Large intestine (tissue), 3 donors: ENCODE measurements at regions not wholly inside any gene's neighbourhood (a gene's known extent, or its start where the extent isn't known, plus 50 kb on each side); places are given as distances from the start of the nearest gene placed in this dataset.

Experiments
- DNase-seq, 2 donors: peaks; one replicate each; pipeline versions ENCODE4 v3.0.0 to v3.0.0-alpha.2; 2013
- H3K27ac ChIP-seq: one replicate; pipeline ENCODE4 v1.5.1; 2013; ENCODE audit warnings: low read length
- H3K27me3 ChIP-seq: 2 replicates; pipeline ENCODE4 v1.6.1; 2013; ENCODE audit warnings: low read length; ENCODE audit not compliant: control insufficient read depth, insufficient read depth
- H3K36me3 ChIP-seq: 2 replicates; pipeline ENCODE4 v1.6.1; 2013; ENCODE audit warnings: low read length; ENCODE audit not compliant: control insufficient read depth, insufficient read depth
- H3K4me1 ChIP-seq: one replicate; pipeline ENCODE4 v1.6.1; 2013; ENCODE audit warnings: low read length; ENCODE audit not compliant: control insufficient read depth, insufficient read depth
- H3K4me3 ChIP-seq: one replicate; pipeline ENCODE4 v1.5.1; 2013; ENCODE audit warnings: low read length
- H3K9me3 ChIP-seq: one replicate; pipeline ENCODE4 v1.6.1; 2013; ENCODE audit warnings: mild to moderate bottlenecking, low read depth, low read length, moderate library complexity; ENCODE audit not compliant: control insufficient read depth
- WGBS: methylation state at CpG from one replicate; pipeline ENCODE4 v1.1.5; 2013; ENCODE audit warnings: low lambda C conversion rate; ENCODE audit not compliant: insufficient coverage; 5-methylcytosine and 5-hydroxymethylcytosine counted together

- Histone ChIP-seq H3K4me3 (no peak overlapping the region), H3K27me3 (no peaks in the 10 kb centered on the region), H3K36me3 (no peaks in the 10 kb centered on the region), H3K9me3 (peaks cover 11% of the 10 kb centered on the region), H3K27ac (no peak overlapping the region), H3K4me1 (peaks cover 31% of the 10 kb centered on the region)
- no peak for DNase-seq
- WGBS, result no CpG with 5 or more reads among the region's 19 CpGs
Observed at GRCh38 chr21:43316156-43316845, 110.6 kb downstream of the SIK1 start.

DNA sequence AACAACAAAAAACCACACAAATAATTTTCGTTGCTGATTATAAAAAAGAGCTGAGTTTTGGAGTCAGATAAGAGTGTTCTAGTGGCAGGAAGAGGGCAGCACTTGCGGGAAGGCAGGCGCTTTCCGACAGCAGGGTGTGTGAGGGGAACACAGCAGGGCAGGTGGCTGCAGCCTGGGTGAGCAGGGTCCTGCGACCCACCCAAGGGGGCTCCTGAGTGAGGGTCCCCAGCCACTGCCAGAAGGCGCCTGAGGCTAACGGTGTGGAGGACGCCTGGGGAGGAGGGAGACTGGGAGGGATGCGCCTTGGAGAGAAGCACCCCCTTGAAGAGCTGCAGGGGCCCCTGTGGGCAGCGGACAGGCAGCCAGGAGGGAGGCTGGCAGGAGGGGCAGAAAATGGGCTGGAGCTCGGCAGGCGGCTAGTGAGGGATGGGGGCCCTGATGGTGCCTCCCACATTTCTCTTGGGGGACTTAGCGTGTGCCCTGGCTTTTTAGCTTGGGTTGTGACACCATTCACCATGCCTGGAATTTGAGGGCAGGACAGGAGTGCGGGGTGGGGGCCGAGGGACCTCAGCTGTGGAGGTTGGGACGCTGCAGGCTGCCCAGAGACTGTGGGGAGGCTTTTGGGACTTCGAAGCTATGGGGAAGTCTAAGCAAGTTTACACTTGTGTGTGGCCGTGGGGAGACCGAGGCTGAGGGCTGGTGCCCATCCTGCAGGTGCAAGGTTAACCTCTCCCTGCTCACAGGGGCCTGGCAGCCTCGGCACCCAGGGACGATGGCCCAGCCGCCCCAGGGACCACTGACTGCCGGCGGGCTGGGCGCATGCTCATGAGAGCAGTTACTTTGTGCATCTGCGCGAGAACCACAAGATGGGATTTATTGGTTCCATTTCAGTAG, 111.4 kb downstream of the SIK1 start:
- Histone ChIP-seq H3K36me3 (no peaks in the 10 kb centered on the region), H3K4me3 (no peak overlapping the region), H3K27me3 (no peaks in the 10 kb centered on the region), H3K9me3 (peaks cover 11% of the 10 kb centered on the region), H3K4me1 (peaks cover 22% of the 10 kb centered on the region), H3K27ac (no peak overlapping the region)
- WGBS, result 0% methylated on average over 1 of the region's 27 CpGs
- DNase-seq, result no peak

GRCh38 chr21:43313939-43314405, 113.0 kb downstream of the SIK1 start:
- peaks cover 10% of the 10 kb centered on the region for H3K9me3 ChIP-seq
- no CpG with 5 or more reads among the region's 9 CpGs for WGBS
- no peak for DNase-seq
- H3K4me3 ChIP-seq, result no peak overlapping the region
- peaks cover 15% of the 10 kb centered on the region for H3K4me1 ChIP-seq
- no peaks in the 10 kb centered on the region for H3K27me3 ChIP-seq
- H3K27ac ChIP-seq, result no peak overlapping the region
- H3K36me3 ChIP-seq, result no peaks in the 10 kb centered on the region

GRCh38 chr21:43313221-43313938, 113.6 kb downstream of the SIK1 start:
- Histone ChIP-seq H3K27me3 (no peaks in the 10 kb centered on the region), H3K4me1 (peaks cover 15% of the 10 kb centered on the region), H3K9me3 (peaks cover 9% of the 10 kb centered on the region), H3K27ac (no peak overlapping the region), H3K4me3 (no peak overlapping the region), H3K36me3 (no peaks in the 10 kb centered on the region)
- no peak for DNase-seq
- WGBS, result no CpG with 5 or more reads among the region's 20 CpGs

GRCh38 chr21:43312751-43313169, 114.2 kb downstream of the SIK1 start:
- Histone ChIP-seq H3K27ac (peak overlapping the region; percentile 32), H3K27me3 (no peaks in the 10 kb centered on the region), H3K36me3 (no peaks in the 10 kb centered on the region), H3K9me3 (peaks cover 6% of the 10 kb centered on the region), H3K4me3 (no peak overlapping the region), H3K4me1 (peaks cover 15% of the 10 kb centered on the region)
- peak in 1 of 2 donors; percentile 60 for DNase-seq
- no CpG with 5 or more reads among the region's 6 CpGs for WGBS

DNA sequence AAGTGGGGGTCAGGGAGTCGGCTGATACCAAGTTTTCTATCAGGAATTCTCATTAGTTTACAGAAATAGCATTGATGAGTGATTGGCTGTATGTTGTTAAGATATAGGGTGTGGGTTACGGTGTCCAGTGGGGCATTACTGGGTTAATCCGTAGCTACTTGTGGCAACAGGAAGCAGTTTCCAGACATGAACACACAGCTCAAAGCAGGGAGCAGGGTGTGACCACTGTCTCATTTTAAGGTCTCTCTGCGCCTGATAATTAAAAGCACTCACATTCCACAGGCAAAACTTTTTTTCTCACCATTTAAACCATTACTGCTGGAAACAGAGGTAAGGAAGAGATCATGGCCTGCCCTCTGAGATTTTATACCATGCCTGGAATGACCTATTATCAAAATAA, 114.9 kb downstream of the SIK1 start:
- Histone ChIP-seq H3K27me3 (no peaks in the 10 kb centered on the region), H3K4me1 (peaks cover 22% of the 10 kb centered on the region), H3K9me3 (peaks cover 5% of the 10 kb centered on the region), H3K4me3 (no peak overlapping the region), H3K27ac (peak overlapping the region; percentile 69), H3K36me3 (no peaks in the 10 kb centered on the region)
- no CpG with 5 or more reads among the region's 4 CpGs for WGBS
- DNase-seq, result peak in 1 of 2 donors; percentile 53

- no peaks in the 10 kb centered on the region for H3K27me3 ChIP-seq
- H3K4me3 ChIP-seq, result peak overlapping the region; percentile 17
- peak; percentile 93 to 97 for DNase-seq
- H3K27ac ChIP-seq, result peak overlapping the region; percentile 69
- peaks cover 23% of the 10 kb centered on the region for H3K4me1 ChIP-seq
- no peaks in the 10 kb centered on the region for H3K36me3 ChIP-seq
- H3K9me3 ChIP-seq, result peaks cover under 1% of the 10 kb centered on the region
- no CpG with 5 or more reads among the region's 8 CpGs for WGBS
Observed at GRCh38 chr21:43311301-43311817, 115.6 kb downstream of the SIK1 start.

- Histone ChIP-seq H3K9me3 (no peaks in the 10 kb centered on the region), H3K36me3 (no peaks in the 10 kb centered on the region), H3K4me1 (peaks cover 23% of the 10 kb centered on the region), H3K27me3 (no peaks in the 10 kb centered on the region), H3K4me3 (no peak overlapping the region), H3K27ac (no peak overlapping the region)
- DNase-seq, result no peak
- 75% methylated on average over 4 of the region's 10 CpGs for WGBS
Observed at GRCh38 chr21:43308815-43309283, 118.1 kb downstream of the SIK1 start.

- no peaks in the 10 kb centered on the region for H3K9me3 ChIP-seq
- no peak overlapping the region for H3K4me3 ChIP-seq
- WGBS, result no CpG with 5 or more reads among the region's 13 CpGs
- no peak for DNase-seq
- no peaks in the 10 kb centered on the region for H3K27me3 ChIP-seq
- no peaks in the 10 kb centered on the region for H3K36me3 ChIP-seq
- no peak overlapping the region for H3K27ac ChIP-seq
- H3K4me1 ChIP-seq, result peaks cover 23% of the 10 kb centered on the region
Observed at GRCh38 chr21:43308101-43308814, 118.7 kb downstream of the SIK1 start.
